ENCODE measurements at regions not wholly inside any gene's neighbourhood (a gene's known extent, or its start where the extent isn't known, plus 50 kb on each side); places are given as distances from the start of the nearest gene placed in this dataset.

DNA sequence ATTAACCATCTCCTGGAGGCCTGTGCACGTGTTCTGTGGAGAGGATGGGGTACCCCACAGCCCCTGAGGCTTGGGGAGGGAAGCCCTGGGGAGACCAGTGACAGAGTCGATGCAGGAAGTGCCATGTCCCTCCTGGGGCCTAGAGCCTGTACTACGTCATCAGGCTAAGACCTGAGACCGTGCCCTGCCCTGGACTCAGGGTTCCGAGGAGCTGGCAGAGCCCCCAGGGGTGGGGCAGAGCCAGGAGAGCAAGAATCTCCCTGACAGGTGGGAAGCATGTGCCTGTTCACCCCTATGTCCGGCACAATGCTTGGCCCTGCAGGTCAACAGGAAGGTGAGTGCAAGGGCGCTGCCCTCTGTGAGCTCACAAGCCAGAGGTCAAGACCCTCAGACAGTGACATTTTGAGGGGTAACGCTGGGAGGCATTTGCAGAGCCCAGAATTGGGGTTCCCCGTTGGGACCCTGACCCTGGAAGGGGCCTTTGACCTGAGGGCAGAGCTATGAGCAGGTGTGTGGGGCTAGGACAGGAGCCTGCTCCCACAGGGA lies 781.6 kb downstream of the BRD1 start:
- TF ChIP-seq EZH2 (IDR thresholded peaks at IDR 0.05) (no peak), POLR2AphosphoS5 (IDR thresholded peaks at IDR 0.05; ENCODE audit: borderline replicate concordance, low read depth, low read length) (no peak), FOXP2 (optimal IDR thresholded peaks at IDR 0.05; ENCODE audit: control extremely low read depth, extremely low read length, insufficient read depth) (no peak)
